Sigmoid colon (tissue), 3 donors: ENCODE measurements at regions not wholly inside any gene's neighbourhood (a gene's known extent, or its start where the extent isn't known, plus 50 kb on each side); places are given as distances from the start of the nearest gene placed in this dataset.

Experiments used
- CTCF ChIP-seq, 4 experiments: fragments of 450-650 bp in 3 of 4; fragments of 200-600 bp in 1 of 4; IDR thresholded peaks; one replicate each; pipeline ENCODE4 v1.5.1; 2016 to 2019; ENCODE audit warnings: antibody characterized with exemption in 4 of 4, mild to moderate bottlenecking in 3 of 4, moderate library complexity in 2 of 4
- POLR2A ChIP-seq, 2 donors: fragments of 450-650 bp; IDR thresholded peaks; one replicate each; pipeline ENCODE4 v1.6.1; 2016; ENCODE audit warnings: antibody characterized with exemption in 2 of 2, mild to moderate bottlenecking in 2 of 2, moderate library complexity in 2 of 2

GRCh38 chr7:118304100-118304499 lies 79.6 kb downstream of the ANKRD7 start:
- no peak for TF ChIP-seq CTCF (IDR thresholded peaks at IDR 0.05)
- no peak for TF ChIP-seq POLR2A (IDR thresholded peaks at IDR 0.05)
